Activated T-helper 2 cell treated with anti-CD3 and anti-CD28 coated beads, Interferon-gamma antibody, Interleukin-2, Interleukin-4, amounts not matched to agents 10 μg/mL and 5 μg/mL and 100 μg/mL, durations not matched to agents 14 hours and 24 hours and 36 hours (primary cell): ENCODE measurements at regions not wholly inside any gene's neighbourhood (a gene's known extent, or its start where the extent isn't known, plus 50 kb on each side); places are given as distances from the start of the nearest gene placed in this dataset.
"Not testable (repeated sequence)": the region's sequence is repeated elsewhere in the genome, so short reads cannot be mapped to it uniquely, and the experiment has no call there.

Experiments used
- DNase-seq: peaks from one replicate; pipeline ENCODE4 v3.0.0; 2021; ENCODE audit warnings: low spot score
- H3K27ac Mint-ChIP-seq: one replicate; pipeline ENCODE4 v1.8.0; 2021; ENCODE audit warnings: mixed read lengths
- H3K27me3 Mint-ChIP-seq: one replicate; pipeline ENCODE4 v1.8.0; 2021; ENCODE audit warnings: low read depth, mixed read lengths
- H3K36me3 Mint-ChIP-seq: one replicate; pipeline ENCODE4 v1.8.0; 2021; ENCODE audit warnings: low read depth, mixed read lengths
- H3K4me1 Mint-ChIP-seq: one replicate; pipeline ENCODE4 v1.8.0; 2021; ENCODE audit warnings: low read depth, mixed read lengths
- H3K4me3 Mint-ChIP-seq: one replicate; pipeline ENCODE4 v1.8.0; 2021; ENCODE audit warnings: low read depth, mild to moderate bottlenecking, moderate library complexity, mixed read lengths
- H3K9me3 Mint-ChIP-seq: one replicate; pipeline ENCODE4 v1.8.0; 2021; ENCODE audit warnings: mixed read lengths
- intact Hi-C: fragments of 100-400 bp; cut with micrococcal nuclease; formaldehyde crosslinking; loops from one replicate; pipeline ENCODE4 v1.15.1; 2023

DNA sequence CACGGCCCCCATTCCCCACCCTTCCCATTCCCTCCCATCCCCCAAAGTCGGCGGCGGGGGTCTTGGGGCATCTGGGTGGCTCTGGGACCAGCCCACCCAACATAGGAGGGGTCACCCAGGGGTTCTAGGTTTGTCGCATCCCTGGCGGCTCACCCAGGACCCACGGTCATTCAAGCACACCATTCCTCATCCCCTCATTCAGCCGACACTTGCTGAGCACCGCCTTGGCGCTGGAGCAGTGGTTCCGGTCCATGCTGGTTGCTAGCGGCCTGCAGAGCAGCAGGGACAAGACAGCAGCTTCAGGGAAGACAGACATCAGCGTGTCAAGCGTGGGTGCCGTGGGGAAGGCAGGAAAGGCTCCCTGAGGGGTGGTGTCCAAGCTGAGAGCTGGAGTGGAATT, 50.5 kb upstream of the OTOS start:
- no peaks in the 10 kb centered on the region for H3K4me1 Mint-ChIP-seq
- intact Hi-C loops, result no loop called here
- H3K27me3 Mint-ChIP-seq, result peaks cover 4% of the 10 kb centered on the region
- H3K9me3 Mint-ChIP-seq, result peaks cover 12% of the 10 kb centered on the region
- no peak overlapping the region for H3K27ac Mint-ChIP-seq
- H3K4me3 Mint-ChIP-seq, result no peak overlapping the region
- no peak for DNase-seq
- no peaks in the 10 kb centered on the region for H3K36me3 Mint-ChIP-seq

GRCh38 chr2:240192661-240193060, 52.2 kb upstream of the OTOS start:
- peaks cover 4% of the 10 kb centered on the region for H3K27me3 Mint-ChIP-seq
- peaks cover 11% of the 10 kb centered on the region for H3K9me3 Mint-ChIP-seq
- H3K4me3 Mint-ChIP-seq, result no peak overlapping the region

DNA sequence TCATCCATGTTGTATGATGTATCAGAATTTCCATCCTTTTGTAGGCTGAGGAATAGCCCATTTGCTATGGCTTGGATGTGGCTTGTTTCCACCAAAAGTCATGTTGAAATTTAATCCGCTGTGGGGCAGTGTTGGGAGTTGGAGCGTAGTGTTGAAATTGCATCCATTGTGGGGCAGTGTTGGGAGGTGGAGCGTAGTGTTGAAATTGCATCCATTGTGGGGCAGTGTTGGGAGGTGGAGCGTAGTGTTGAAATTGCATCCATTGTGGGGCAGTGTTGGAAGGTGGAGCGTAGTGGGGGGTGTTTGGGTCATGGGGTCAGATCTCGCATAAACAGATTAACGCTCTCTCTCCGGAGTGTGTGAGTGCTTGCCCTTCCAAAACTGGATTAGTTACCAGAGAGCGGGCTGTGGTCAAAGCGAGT, 53.9 kb upstream of the OTOS start:
- H3K4me1 Mint-ChIP-seq, intact Hi-C loops, H3K27me3 Mint-ChIP-seq, DNase-seq, H3K36me3 Mint-ChIP-seq, H3K27ac Mint-ChIP-seq, H3K9me3 Mint-ChIP-seq, H3K4me3 Mint-ChIP-seq: not testable (repeated sequence)

More at GRCh38 chr2:240192661-240193060, 52.2 kb upstream of the OTOS start:
- Mint-ChIP-seq H3K27ac (no peak overlapping the region), H3K36me3 (no peaks in the 10 kb centered on the region), H3K4me1 (no peaks in the 10 kb centered on the region)
- DNase-seq, result no peak
- intact Hi-C loops, result no loop called here

GRCh38 chr2:240195316-240195861, 54.9 kb upstream of the OTOS start:
- no peak for DNase-seq
- H3K27me3 Mint-ChIP-seq, result peaks cover 4% of the 10 kb centered on the region
- no peaks in the 10 kb centered on the region for H3K36me3 Mint-ChIP-seq
- H3K27ac Mint-ChIP-seq, result no peak overlapping the region
- no peaks in the 10 kb centered on the region for H3K9me3 Mint-ChIP-seq
- H3K4me1 Mint-ChIP-seq, result peaks cover 2% of the 10 kb centered on the region
- intact Hi-C loops, result no loop called here
- no peak overlapping the region for H3K4me3 Mint-ChIP-seq

GRCh38 chr2:240196716-240197461, 56.4 kb upstream of the OTOS start:
- Mint-ChIP-seq H3K27me3 (peaks cover 12% of the 10 kb centered on the region), H3K9me3 (no peaks in the 10 kb centered on the region), H3K4me3 (no peak overlapping the region), H3K36me3 (no peaks in the 10 kb centered on the region), H3K27ac (no peak overlapping the region), H3K4me1 (peaks cover 2% of the 10 kb centered on the region)
- intact Hi-C loops, result no loop called here
- no peak for DNase-seq

DNA sequence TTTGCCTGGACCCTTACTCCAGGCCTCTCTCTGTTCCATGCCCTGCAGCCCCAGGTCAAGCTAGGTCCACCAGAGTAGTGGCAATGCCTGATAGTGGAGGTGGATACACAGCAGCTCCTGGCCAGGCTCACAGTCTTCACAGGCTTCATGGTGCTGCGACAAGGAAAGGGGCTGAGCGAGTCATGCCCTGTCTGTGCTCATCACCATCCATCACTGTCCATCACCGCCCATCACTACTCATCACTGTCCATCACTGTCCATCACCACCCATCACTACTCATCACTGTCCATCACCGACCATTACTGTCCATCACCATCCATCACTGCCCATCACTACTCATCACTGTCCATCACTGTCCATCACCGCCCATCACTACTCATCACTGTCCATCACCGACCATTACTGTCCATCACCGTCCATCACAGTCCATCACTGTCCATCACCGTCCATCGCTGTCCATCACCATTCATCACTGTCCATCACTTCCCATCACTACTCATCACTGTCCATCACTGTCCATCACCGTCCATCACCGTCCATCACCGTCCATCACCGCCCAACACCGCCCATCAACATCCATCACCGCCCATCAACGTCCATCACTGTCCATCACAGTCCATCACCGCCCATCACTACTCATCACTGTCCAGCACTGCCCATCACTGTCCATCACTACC, 57.1 kb upstream of the OTOS start:
- Mint-ChIP-seq H3K4me1 (peaks cover 2% of the 10 kb centered on the region), H3K27me3 (peaks cover 15% of the 10 kb centered on the region), H3K36me3 (no peaks in the 10 kb centered on the region), H3K9me3 (no peaks in the 10 kb centered on the region), H3K27ac (no peak overlapping the region), H3K4me3 (no peak overlapping the region)
- DNase-seq, result no peak
- intact Hi-C loops, result no loop called here

- Mint-ChIP-seq H3K4me3 (no peak overlapping the region), H3K27ac (no peak overlapping the region), H3K9me3 (no peaks in the 10 kb centered on the region), H3K27me3 (peaks cover 17% of the 10 kb centered on the region), H3K36me3 (no peaks in the 10 kb centered on the region), H3K4me1 (peaks cover 2% of the 10 kb centered on the region)
- DNase-seq, result no peak
- intact Hi-C loops, result no loop called here
Observed at GRCh38 chr2:240198226-240198625, 57.8 kb upstream of the OTOS start.

DNA sequence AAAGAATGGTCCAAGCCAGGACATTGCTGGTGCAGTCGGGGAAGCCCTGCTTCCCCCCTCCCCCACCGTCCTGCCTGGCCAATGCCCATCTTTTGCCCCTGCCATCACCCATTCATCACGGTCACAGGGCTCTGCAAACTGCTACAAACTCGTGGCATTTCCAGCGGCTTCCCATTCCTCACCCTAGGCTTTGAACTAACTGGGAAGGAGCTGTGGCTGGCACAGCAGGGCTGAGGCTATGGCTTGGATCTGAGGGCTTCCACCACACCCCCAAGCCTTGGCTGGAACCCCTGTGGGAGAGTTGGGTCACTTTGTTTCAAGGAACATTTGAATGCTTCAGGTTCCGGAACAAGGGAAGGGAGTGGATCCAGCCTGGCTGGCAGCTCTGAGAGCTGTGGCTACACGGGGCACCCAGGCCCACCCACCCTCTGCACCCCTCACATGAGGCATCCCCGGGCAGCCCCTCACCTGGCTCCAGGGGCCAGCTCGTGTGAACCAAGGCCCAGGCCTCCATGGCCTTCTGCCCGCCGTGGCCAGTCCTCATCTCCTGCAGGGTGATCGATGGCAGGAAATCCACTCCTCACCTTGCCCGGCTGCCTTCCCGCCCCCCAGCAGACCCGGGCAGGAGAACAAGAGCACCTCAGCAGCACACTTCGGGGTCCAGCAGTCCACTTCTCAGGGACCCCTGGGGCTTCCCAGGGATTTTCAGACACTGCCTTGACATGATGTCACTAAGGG, 58.8 kb upstream of the OTOS start:
- intact Hi-C loops, result no loop called here
- Mint-ChIP-seq H3K9me3 (no peaks in the 10 kb centered on the region), H3K4me3 (no peak overlapping the region), H3K36me3 (no peaks in the 10 kb centered on the region), H3K27me3 (peaks cover 17% of the 10 kb centered on the region), H3K4me1 (peaks cover 2% of the 10 kb centered on the region), H3K27ac (no peak overlapping the region)
- DNase-seq, result no peak

DNA sequence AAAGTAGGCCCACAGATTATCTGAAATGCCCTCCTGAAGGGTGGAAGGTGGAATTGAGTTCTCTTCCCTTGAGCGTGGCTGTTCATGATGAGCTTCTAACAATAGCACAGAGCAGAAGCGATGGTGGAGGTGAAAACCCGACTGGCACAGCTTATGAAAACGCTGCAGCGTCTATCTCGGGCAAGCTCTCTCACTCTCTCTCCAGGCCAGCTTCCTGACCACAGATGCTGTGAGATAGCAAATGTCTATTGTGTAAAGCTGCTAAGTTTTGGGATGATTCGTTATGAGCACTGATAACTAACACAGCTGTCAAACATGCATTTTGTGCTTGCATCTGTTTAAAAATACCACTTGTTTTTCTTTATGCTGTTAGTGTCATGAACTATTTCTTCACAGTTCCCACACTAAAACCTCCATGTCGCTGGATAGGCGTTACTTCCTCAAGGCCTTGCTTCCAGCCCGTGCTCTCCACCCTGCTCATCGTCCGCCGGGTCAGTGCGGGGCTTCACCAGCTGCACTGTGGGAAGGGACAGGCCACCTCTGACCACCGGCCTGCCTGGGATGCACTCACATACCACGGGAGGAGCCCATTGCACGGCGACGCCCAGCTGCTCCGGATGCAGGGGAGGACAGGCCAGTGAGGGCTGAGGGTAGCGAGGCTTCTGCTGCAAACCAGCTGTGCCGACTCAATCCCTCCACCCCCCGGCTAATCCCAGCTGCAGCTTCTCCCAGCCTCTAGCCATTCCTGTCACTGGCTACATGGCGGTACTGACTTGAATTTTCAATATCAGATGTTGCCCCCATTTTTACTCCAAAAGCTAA, 60.0 kb upstream of the OTOS start:
- Mint-ChIP-seq H3K4me3 (no peak overlapping the region), H3K4me1 (peaks cover 5% of the 10 kb centered on the region), H3K9me3 (no peaks in the 10 kb centered on the region), H3K27me3 (peaks cover 25% of the 10 kb centered on the region), H3K36me3 (no peaks in the 10 kb centered on the region), H3K27ac (no peak overlapping the region)
- intact Hi-C loops, result no loop called here
- no peak for DNase-seq

- H3K9me3 Mint-ChIP-seq, result peaks cover 8% of the 10 kb centered on the region
- no peak for DNase-seq
- H3K27ac Mint-ChIP-seq, result no peak overlapping the region
- H3K36me3 Mint-ChIP-seq, result no peaks in the 10 kb centered on the region
- no peak overlapping the region for H3K4me3 Mint-ChIP-seq
- H3K4me1 Mint-ChIP-seq, result peaks cover 7% of the 10 kb centered on the region
- H3K27me3 Mint-ChIP-seq, result peaks cover 26% of the 10 kb centered on the region
- intact Hi-C loops, result no loop called here
Observed at GRCh38 chr2:240201866-240202265, 61.4 kb upstream of the OTOS start.

- H3K27me3 Mint-ChIP-seq, result peaks cover 26% of the 10 kb centered on the region
Observed at GRCh38 chr2:240202586-240202985, 62.1 kb upstream of the OTOS start.

DNA sequence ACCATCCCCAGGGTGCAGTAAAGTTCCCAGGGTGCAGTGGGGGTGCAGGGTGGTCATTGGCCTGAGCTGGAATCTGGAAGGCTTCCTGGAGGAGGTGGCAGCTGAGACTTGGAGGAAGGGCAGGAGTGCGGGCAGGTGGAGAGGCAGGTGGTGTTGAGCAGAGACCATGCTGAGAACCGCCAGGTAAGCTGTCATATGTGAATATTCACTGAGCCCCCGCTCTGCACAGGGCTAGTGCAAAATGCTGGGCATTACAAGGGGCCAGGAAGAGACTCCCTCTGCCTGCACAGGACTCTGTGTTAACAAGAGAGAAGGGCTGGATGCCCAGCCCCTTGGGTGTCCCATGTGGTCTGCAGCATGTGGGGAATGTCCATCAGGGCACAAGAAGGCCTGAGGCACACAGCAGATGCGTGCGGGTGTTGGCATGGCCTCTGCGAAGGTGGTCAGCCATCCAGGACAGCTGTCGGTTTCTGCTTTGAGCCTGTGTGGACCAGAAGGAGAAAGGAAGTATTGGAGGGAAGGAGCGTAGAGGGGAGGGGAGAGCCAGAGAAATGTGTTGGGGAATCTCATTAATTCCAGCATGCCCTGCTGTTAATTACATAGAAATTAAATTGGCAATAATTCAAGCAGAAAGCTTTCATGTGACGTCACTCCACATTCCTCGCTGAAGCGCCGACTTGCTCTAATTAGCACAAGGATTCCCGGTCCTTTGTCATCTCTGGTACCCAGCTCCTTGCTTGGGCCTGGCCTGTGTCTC, 62.8 kb upstream of the OTOS start:
- Mint-ChIP-seq H3K9me3 (peaks cover 8% of the 10 kb centered on the region), H3K27ac (no peak overlapping the region), H3K4me1 (peaks cover 7% of the 10 kb centered on the region), H3K4me3 (no peak overlapping the region), H3K36me3 (no peaks in the 10 kb centered on the region), H3K27me3 (peaks cover 26% of the 10 kb centered on the region)
- intact Hi-C loops, result no loop called here
- DNase-seq, result no peak

More at GRCh38 chr2:240202586-240202985, 62.1 kb upstream of the OTOS start:
- DNase-seq, result no peak
- peaks cover 7% of the 10 kb centered on the region for H3K4me1 Mint-ChIP-seq
- intact Hi-C loops, result no loop called here
- H3K4me3 Mint-ChIP-seq, result no peak overlapping the region
- H3K36me3 Mint-ChIP-seq, result no peaks in the 10 kb centered on the region
- H3K9me3 Mint-ChIP-seq, result peaks cover 8% of the 10 kb centered on the region
- H3K27ac Mint-ChIP-seq, result no peak overlapping the region
